GM12878 (cell line): ENCODE measurements at regions not wholly inside any gene's neighbourhood (a gene's known extent, or its start where the extent isn't known, plus 50 kb on each side); places are given as distances from the start of the nearest gene placed in this dataset.

Source experiments
- ATAC-seq: fragments of 200-7000 bp; cut with Tn5 transposase; 3 replicates; pipeline ENCODE4 v1.9.1; 2020; ENCODE audit warnings: mild to moderate bottlenecking, moderate library complexity
- BruUV-seq: library from RNA; stranded (reverse); fragments of 400-500 nt; replicated peaks from 2 replicates; lab custom pipeline; 2021; lab: Mats Ljungman, UMichigan
- CTCF ChIA-PET: fragments of 300-600 bp; sonication (Branson Sonifier 250); formaldehyde crosslinking; extraction: SDS; loops from one replicate; lab custom pipeline; 2021; ENCODE audit warnings: inconsistent platforms; lab: Yijun Ruan, JAX
- POLR2A ChIA-PET: fragments of 350-600 bp; formaldehyde crosslinking; extraction: SDS; loops from one replicate; lab custom pipeline; 2021; ENCODE audit warnings: inconsistent platforms; lab: Charles Lee
- RAD21 ChIA-PET: fragments of 300-600 bp; sonication (Branson Sonifier 250); formaldehyde crosslinking; loops from one replicate; lab custom pipeline; 2023; ENCODE audit warnings: antibody characterized with exemption; ENCODE audit not compliant: unreplicated experiment; lab: Charles Lee
- SMC1A ChIA-PET: fragments of 300-600 bp; sonication (Branson Sonifier 250); formaldehyde crosslinking; loops from one replicate; lab custom pipeline; 2023; ENCODE audit not compliant: unreplicated experiment, uncharacterized antibody; lab: Charles Lee
- DNase-seq: peaks from one replicate; pipeline ENCODE4 v3.0.0-alpha.2; 2011; ENCODE audit warnings: low read depth, low spot score
- FAIRE-seq: peaks from 3 replicates; lab custom pipeline; 2011; peaks lifted over from hg19 to GRCh38; lab: Jason Lieb, UNC
- H2AFZ ChIP-seq: 2 replicates; pipeline ENCODE4 v1.6.0; 2011; ENCODE audit warnings: low read depth, low read length, control low read depth; ENCODE audit not compliant: control insufficient read depth
- H3K27ac ChIP-seq: 2 replicates; pipeline ENCODE4 v1.5.1; 2011; ENCODE audit warnings: control low read depth; ENCODE audit not compliant: control insufficient read depth, insufficient read depth
- H3K27me3 ChIP-seq, 2 experiments: replicated peaks in 1 of 2; 2 replicates each; pipeline versions ENCODE4 v1.6.0 to v1.6.1; 2011; ENCODE audit warnings: low read length in 1 of 2; ENCODE audit not compliant: control insufficient read depth in 2 of 2, insufficient read depth in 2 of 2
- H3K36me3 ChIP-seq, 2 experiments: 2 replicates each; pipeline ENCODE4 v1.5.1; 2011; ENCODE audit warnings: low read length in 1 of 2; ENCODE audit not compliant: control insufficient read depth in 2 of 2, insufficient read depth in 2 of 2
- H3K4me1 ChIP-seq: 2 replicates; pipeline ENCODE4 v1.6.1; 2011; ENCODE audit warnings: mild to moderate bottlenecking, low read length, moderate library complexity, mixed read lengths; ENCODE audit not compliant: control insufficient read depth, insufficient read depth
- H3K4me2 ChIP-seq: 2 replicates; pipeline ENCODE4 v1.6.0; 2011; ENCODE audit warnings: control low read depth; ENCODE audit not compliant: control insufficient read depth, insufficient read depth
- H3K4me3 ChIP-seq: fragments of 200-600 bp; sonication (generic); 2 replicates; pipeline ENCODE4 v1.5.1; 2016
- H3K79me2 ChIP-seq: 2 replicates; pipeline ENCODE4 v1.6.0; 2011; ENCODE audit warnings: low read length; ENCODE audit not compliant: control insufficient read depth, insufficient read depth
- H3K9ac ChIP-seq: 2 replicates; pipeline ENCODE4 v1.8.0; 2011; ENCODE audit warnings: low read length, control low read depth, mixed read lengths; ENCODE audit not compliant: control insufficient read depth, insufficient read depth
- H3K9me3 ChIP-seq: replicated peaks from 3 replicates; pipeline ENCODE4 v1.5.1; 2011; ENCODE audit warnings: mild to moderate bottlenecking, low read length; ENCODE audit not compliant: control insufficient read depth, insufficient read depth
- H4K20me1 ChIP-seq: 2 replicates; pipeline ENCODE4 v1.6.0; 2011; ENCODE audit not compliant: control insufficient read depth, insufficient read depth
- ATF7 ChIP-seq: fragments of 450-650 bp; IDR thresholded peaks from 2 replicates; pipeline ENCODE4 v1.6.1; 2016; ENCODE audit warnings: low read depth, mild to moderate bottlenecking
- GATAD2B ChIP-seq: fragments of 450-650 bp; conservative IDR thresholded peaks from 2 replicates; pipeline ENCODE4 v1.6.1; 2017; ENCODE audit warnings: low read depth, mild to moderate bottlenecking, moderate library complexity
- JUNB ChIP-seq: IDR thresholded peaks from 2 replicates; pipeline ENCODE4 v1.6.1; 2016; ENCODE audit warnings: antibody characterized with exemption, mild to moderate bottlenecking
- MEF2B ChIP-seq: fragments of 450-650 bp; IDR thresholded peaks from 2 replicates; pipeline ENCODE4 v1.6.1; 2018; ENCODE audit warnings: mild to moderate bottlenecking, moderate library complexity; ENCODE audit not compliant: partially characterized antibody, poor library complexity, severe bottlenecking
- MTA2 ChIP-seq: fragments of 450-650 bp; IDR thresholded peaks from 2 replicates; pipeline ENCODE4 v1.6.1; 2016; ENCODE audit warnings: low read depth, mild to moderate bottlenecking, moderate library complexity
- NFIC ChIP-seq: IDR thresholded peaks from 2 replicates; pipeline ENCODE4 v1.6.1; 2012; ENCODE audit warnings: low read depth, mild to moderate bottlenecking, inconsistent platforms, low read length, moderate library complexity
- NR2C1 ChIP-seq: fragments of 450-650 bp; IDR thresholded peaks from 2 replicates; pipeline ENCODE4 v1.6.1; 2017; ENCODE audit warnings: antibody characterized with exemption, mild to moderate bottlenecking, moderate library complexity
- NR2F1 ChIP-seq: fragments of 450-650 bp; conservative IDR thresholded peaks from 2 replicates; pipeline ENCODE4 v1.6.1; 2017; ENCODE audit warnings: mild to moderate bottlenecking
- RUNX3 ChIP-seq: IDR thresholded peaks from 2 replicates; pipeline ENCODE4 v1.6.1; 2012; ENCODE audit warnings: low read length, inconsistent platforms
- STAT1 ChIP-seq: fragments of 450-650 bp; conservative IDR thresholded peaks from 2 replicates; pipeline ENCODE4 v1.6.1; 2014; ENCODE audit warnings: antibody characterized with exemption, mild to moderate bottlenecking
- SUZ12 ChIP-seq: fragments of 200-600 bp; sonication (generic); IDR thresholded peaks from one replicate; pipeline ENCODE4 v1.6.1; 2018; ENCODE audit warnings: antibody characterized with exemption, mild to moderate bottlenecking; ENCODE audit not compliant: unreplicated experiment
- WGBS: methylation state at CpG from one replicate; pipeline ENCODE4 v1.1.6; 2016; ENCODE audit warnings: low lambda C conversion rate; ENCODE audit not compliant: insufficient replicate concordance, insufficient coverage; ENCODE audit errors: missing lambda C conversion rate; 5-methylcytosine and 5-hydroxymethylcytosine counted together
- in situ Hi-C: fragments of 300-500 bp; cut with MboI; formaldehyde crosslinking; loops from 9 replicates; pipeline ENCODE4 v1.14.3; 2018; ENCODE audit warnings: mixed read lengths
- intact Hi-C: fragments of 100-400 bp; cut with micrococcal nuclease; formaldehyde crosslinking; loops from one replicate; pipeline ENCODE4 v1.14.2; 2022; ENCODE audit not compliant: unreplicated experiment
- TF ChIP-seq, protein P1 (sequence below): fragments of 450-650 bp; IDR thresholded peaks from 2 replicates; pipeline ENCODE4 v1.6.1; 2016; ENCODE audit warnings: mild to moderate bottlenecking

DNA sequence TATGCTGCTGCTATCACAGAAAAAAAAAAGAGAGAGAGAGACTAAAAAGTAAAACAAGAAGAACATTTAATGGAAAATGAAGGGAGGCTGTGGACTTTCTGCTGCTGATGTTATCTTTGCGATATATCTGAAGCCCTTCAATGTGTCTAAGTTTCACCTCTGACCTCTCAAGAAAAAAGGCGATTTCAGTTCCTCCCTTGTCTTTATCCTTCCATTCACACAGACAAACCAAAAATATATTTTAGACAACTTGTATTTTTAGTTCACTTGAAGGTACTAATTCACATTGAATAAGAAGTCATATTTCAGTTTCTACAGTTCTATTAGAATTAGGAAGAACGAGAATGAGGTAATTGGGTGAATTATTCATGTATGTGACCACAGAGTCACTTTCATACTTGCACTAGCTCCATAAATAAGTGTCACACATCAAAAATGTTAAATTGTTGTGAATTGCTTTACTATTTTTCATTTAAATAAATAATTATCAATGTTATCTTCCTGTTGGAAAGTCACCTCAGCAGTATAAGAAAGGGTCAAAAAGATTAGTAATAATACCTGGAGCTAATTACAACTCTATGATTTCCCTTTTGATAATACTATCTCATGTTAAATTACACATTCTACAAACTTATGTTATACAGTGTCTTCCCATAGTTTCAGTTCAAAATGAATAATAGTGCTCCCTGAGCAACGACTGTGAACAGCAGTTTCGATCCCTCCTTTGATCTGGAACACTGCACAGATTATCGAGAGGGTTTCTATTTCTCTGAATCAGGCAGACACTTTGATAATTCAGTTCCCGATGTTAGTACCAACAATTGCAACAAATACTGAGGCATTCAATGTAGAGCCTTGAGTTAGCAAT is 85.2 kb upstream of the PLCB4 start (continued):
- TF ChIP-seq NFIC, result peak; percentile 57; the same call in 1 of the 2 replicates
- peak; percentile 87 for TF ChIP-seq NR2F1
- TF ChIP-seq NR2C1, result peak; percentile 57
- TF ChIP-seq MTA2, result peak; percentile 48; the same call in 1 of the 2 replicates
- TF ChIP-seq RUNX3, result peak; percentile 65; the same call in 1 of the 2 replicates
- TF ChIP-seq MEF2B, result peak; percentile 33
- TF ChIP-seq JUNB, result peak; percentile 32; the same call in 1 of the 2 replicates
- no peak for TF ChIP-seq STAT1
- TF ChIP-seq, protein P1, sequence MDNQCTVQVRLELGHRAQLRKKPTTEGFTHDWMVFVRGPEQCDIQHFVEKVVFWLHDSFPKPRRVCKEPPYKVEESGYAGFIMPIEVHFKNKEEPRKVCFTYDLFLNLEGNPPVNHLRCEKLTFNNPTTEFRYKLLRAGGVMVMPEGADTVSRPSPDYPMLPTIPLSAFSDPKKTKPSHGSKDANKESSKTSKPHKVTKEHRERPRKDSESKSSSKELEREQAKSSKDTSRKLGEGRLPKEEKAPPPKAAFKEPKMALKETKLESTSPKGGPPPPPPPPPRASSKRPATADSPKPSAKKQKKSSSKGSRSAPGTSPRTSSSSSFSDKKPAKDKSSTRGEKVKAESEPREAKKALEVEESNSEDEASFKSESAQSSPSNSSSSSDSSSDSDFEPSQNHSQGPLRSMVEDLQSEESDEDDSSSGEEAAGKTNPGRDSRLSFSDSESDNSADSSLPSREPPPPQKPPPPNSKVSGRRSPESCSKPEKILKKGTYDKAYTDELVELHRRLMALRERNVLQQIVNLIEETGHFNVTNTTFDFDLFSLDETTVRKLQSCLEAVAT, result no peak
- no peak for TF ChIP-seq GATAD2B
- TF ChIP-seq, all 136 proteins: peak for 11

DNA sequence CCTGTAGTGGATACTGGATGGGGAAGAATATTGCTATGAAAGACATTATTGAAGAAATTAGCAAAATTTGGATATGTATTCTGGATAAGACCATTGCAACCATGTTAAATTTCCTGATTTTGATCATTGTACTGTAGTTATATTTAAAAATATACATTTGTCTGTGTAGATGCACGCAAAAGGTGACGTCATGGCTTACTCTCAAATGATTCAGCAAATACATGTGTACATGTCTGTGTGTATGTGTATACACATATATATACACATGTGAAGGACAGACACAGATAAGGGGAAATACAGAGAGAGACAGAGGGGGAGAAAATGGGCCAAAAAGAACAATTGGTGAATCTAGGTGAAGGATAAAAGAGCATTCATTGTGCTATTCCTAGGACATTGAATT is 82.3 kb upstream of the PLCB4 start:
- SMC1A ChIA-PET, result interaction anchor here (0.6 kb wide), 1 partner anchor 914 kb away, joined by 3 read pairs; no protein-coding TSS in a partner anchor

More for the DNA sequence above, 82.3 kb upstream of the PLCB4 start:
- 0 out of 2 replicates have a peak, but pooled peaks have one; percentile 40 for TF ChIP-seq ATF7
- TF ChIP-seq SUZ12, result no peak
- TF ChIP-seq, all 136 proteins: peak for 1
- no TSS peak for BruUV-seq
- no peak overlapping the region for H3K27ac ChIP-seq
- H3K9me3 ChIP-seq, result no peaks in the 10 kb centered on the region
- no peak overlapping the region for H3K4me3 ChIP-seq
- H3K36me3 ChIP-seq, result no peaks in the 10 kb centered on the region
- H3K4me1 ChIP-seq, result no peaks in the 10 kb centered on the region
- no peak overlapping the region for H3K4me2 ChIP-seq
- ChIA-PET RAD21 (no interaction called here), POLR2A (interaction anchor here (0.7 kb wide), 1 partner anchor 32 kb away, joined by 3 read pairs; no protein-coding TSS in a partner anchor), CTCF (no interaction called here)
- 66% methylated on average over 2 of the region's 2 CpGs for WGBS
- H3K27me3 ChIP-seq, result no peaks in the 10 kb centered on the region
- no peaks in the 10 kb centered on the region for H4K20me1 ChIP-seq
- DNase-seq (no peak), ATAC-seq (no peak), FAIRE-seq (no peak)
- intact Hi-C loops (no loop called here), in situ Hi-C loops (no loop called here)
- H3K9ac ChIP-seq, result no peak overlapping the region
- no peak overlapping the region for H2AFZ ChIP-seq
- H3K79me2 ChIP-seq, result no peaks in the 10 kb centered on the region
